NCI-H1436 treated with DMSO at 0.1 percent for 48 hours (cell line): ENCODE measurements at regions not wholly inside any gene's neighbourhood (a gene's known extent, or its start where the extent isn't known, plus 50 kb on each side); places are given as distances from the start of the nearest gene placed in this dataset.

Source experiments
- DNase-seq: peaks from one replicate; lab custom pipeline; 2025; lab: John Stamatoyannopoulos, UW

DNA sequence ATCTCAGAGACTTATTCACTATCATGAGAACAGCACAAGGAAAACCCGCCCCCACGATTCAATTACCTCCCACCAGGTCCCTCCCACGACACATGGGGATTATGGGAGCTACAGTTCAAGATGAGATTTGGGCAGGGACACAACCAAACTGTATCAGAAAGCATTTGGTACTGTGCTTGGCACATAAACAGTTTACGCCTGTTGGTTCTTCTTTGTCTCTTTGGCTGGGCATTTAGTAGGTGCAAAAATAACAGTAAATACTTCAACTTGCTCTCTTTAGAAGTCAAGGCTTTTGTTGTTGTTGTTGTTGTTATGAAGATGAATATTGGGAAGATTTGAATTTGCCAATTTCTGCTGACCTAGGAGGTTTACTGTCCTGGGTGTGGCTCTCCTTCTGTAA, 175.4 kb upstream of the IGSF21 start:
- DNase-seq, result no peak

DNA sequence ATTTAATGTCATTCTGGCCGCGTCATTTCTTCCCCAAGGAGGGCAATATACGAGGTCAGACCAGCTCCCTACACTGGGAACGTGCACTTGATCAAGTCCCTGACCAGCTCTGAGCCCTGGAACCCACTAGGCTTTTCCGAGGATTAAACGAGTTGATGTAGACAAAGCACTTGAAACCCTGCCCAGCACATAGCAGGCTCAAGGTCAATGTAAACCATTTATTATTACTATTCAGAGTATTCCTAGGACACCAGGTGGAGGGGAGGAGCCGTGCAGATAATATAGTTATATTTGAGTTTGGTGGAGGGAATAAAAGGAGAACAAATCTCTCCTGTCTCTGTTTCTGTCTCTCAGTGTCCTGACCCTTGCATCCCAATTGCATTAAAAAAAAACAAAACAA, 174.1 kb upstream of the IGSF21 start:
- no peak for DNase-seq

DNA sequence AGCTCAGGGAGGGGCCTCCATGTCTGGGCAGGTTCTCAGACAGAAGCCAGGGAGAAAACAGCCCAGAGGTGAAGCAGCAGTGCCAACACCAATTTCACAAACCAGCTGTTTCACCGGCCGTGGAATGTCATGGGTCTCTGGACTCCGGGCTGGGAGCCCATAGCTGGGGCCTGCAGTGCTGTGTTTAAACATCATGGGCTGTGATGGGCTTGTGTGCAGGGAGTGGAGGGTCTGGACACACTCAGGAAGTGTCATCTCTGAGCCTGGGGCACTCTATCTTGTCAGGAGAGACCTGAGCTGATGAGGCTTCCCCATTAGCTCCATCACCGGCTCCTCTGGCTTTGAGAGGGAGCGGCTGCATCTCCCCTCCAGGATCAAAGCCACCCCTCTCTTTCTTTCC, 173.6 kb upstream of the IGSF21 start:
- no peak for DNase-seq

DNA sequence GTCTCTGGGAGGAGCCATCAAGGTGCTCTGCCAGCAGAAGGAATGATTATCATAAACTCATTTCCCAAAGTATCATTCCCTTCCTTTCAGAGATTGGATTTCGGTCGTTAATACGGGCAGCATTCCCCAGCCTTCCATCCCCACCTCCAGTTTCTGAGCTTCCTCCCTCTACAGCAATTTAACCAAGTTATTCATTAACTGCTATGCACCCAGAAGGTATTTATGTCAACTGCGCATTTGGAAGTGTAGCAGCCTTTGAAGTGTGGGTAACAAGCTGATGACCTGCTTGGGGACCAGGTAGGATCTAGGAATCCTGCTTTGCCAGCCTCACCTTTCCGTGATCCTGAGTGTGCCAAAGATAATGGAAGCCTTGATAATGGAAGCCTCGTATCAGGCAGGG, 172.4 kb upstream of the IGSF21 start:
- DNase-seq, result no peak

DNA sequence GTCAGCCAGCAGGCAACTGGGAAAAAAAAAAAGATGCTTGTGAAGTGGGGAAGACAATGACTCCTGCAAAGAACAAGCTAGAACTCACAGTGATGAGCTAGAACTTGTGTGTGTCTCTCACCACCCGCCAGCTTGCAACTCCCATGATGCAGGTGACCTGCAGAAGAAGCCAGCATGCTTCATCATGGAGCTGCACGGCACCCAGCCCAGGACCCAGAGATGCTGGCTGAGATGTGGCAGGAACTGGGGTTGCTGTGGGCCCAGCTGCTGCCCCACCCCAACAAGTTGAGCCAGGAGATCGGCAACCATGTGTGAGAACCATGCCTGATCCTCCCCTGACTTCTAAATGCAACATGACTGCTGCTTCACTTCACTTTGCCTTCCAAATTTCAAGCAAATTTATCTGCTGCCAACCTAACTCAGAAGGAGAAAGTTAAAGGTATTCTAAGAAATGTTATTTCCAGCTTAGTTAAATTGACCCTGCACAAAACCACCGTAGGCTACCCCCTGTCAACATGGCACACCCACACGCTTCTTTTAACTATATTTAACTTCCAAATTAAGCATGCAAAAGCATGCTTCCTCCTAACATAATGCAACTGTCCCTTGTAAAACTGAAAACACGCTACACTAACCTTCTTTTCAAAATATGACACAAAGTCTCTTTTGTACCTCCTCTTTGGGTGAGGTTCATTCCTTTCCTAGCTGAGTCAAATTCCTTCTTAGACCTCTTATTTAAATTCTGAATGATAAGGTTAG, 166.0 kb upstream of the IGSF21 start:
- no peak for DNase-seq

DNA sequence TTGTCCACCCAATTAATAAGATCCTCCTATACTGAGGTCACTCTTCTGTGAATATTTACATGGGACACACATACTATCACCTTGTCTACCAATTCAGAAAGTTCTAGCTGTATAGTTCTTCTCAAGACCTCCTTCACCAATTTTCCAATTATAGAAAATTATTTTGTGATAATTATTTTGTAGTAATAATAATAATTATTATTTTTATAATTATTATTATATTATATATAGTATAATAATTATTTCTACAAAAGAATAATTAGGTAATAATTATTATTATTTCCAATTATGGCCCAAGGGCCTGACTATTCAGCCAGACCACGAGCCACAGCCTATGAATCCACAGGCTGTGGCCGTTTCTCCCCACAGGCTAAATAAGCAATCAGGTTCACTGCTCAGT, 164.1 kb upstream of the IGSF21 start:
- DNase-seq, result no peak

DNA sequence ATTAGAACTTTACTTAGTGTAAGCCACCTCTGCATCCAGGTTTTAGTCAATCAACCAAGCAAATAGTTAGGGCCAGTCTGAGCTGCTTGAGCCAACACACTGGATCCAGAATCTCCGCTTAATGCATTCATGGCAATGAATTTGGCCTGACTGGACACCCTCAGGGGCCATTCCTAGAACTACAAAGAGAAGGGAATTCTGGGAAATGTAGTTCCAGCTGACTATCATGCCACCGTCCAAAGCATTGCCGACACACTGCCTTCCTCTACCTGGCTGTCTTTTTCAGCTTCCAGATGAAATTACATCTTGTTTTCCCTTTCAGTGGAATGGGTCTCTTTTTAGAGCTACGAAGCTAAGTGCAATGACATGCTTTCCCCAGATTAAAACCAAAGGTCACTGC, 163.0 kb upstream of the IGSF21 start:
- no peak for DNase-seq

DNA sequence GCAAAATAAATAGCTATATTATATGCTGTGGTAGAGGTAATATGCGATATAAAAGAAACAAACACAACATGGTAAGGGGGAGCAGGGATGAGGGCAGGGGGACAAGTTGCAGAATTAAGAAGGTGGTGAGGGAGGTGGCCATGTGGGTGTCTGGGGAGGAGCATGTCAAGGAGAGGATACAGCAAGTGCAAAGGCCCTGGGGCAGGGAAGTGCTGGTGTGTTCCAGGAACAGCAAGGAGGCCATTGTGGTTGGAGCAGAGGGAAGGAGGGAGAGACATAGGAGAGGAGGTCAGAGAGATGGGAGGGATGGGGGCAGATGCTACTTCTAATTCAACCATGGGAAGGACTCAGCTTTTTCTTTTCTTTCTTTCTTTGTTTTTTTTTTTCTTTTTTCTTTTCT, 161.2 kb upstream of the IGSF21 start:
- DNase-seq, result no peak

DNA sequence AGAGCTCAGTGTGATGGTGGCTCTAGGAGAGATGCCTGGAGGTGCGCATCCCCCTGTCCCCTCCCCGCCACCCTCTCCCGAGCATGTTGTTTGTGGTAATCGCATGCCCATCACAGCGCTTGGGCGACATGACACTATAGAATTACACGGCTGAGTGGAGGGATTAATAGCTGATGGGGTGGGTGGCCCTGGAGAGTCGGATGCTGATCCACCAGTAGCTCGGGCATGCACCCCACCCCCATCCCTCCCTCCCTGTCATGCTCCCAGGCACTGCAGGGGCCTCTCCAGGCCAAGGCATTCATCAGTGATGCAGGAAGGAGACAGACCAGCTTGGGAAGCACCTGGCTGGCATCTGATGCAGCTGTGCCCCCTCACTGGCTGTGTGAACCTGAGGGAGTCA, 159.0 kb upstream of the IGSF21 start:
- no peak for DNase-seq

DNA sequence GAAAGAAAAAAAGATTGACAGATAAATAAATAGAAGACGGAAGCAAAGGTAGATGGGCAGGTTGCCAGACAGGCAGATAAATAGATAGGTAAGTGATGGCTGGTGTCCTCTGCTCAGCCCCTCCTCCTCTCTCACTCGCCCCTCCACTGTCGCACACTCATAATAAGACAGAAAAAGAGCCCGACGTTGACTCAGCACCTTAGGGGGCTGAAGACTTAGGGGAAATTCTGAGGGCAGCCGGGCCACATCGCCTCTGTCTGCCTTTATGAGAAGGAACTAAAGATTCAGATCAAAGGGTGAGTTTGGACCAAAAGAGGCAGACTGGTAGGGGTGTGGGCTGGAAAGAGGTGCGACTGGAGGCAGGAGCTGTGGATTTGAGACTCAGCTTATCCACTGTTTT, 158.1 kb upstream of the IGSF21 start:
- no peak for DNase-seq

DNA sequence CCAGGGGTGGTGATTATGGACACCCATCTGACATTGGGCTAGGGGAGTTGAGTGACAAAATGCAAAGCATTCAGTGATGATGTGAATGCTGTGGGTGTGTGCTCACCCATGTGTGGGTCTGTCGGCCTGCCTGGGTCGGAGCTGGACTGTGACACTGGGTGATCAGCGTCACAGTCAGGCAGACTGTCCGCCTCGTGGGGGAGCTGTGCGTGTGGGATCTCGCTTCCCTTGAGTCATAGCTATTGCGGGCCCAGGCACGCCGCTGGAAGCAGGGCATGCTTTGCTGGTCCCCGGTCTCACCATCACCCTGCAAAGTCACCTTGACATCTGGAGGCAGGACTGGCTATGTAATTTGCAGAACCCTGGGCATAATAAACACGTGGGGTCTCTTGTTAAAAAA, 156.9 kb upstream of the IGSF21 start:
- no peak for DNase-seq

DNA sequence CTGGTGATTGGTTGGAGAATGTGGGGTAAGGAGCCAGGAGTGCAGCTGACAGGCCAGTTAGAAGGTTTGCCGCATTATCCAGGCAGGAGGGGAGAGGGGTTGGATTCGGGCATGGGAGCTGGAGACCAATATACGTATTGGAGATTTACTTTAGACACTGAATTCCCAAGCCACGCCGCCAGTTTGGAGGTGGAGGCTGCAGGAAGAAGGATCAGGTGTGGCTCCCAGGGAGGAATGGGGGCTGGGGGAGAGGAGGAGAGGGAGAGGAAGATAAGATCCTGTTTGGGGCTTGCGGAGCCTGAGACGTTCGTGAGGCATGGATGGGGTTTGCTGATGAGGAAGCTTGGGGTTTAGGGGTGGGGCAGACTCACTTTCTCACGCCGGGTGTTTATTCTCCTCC, 155.1 kb upstream of the IGSF21 start:
- DNase-seq, result no peak

DNA sequence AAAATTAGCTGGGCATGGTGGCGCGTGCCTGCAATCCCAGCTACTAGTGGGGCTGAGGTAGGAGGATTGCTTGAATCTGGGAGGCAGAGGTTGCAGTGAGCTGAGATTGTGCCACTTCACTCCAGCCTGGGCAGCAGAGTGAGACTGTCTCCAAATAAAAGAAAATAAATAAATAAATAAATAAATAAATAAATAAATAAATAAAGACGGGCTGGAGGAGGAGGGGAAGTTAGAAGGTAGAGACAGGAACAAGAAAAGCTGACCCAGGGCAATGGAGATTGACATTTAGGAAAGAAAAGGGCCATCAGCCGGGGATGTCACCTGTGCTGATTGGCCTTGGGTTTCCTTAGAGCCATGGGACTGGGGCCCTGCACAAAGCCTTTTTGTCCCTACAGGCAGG, 153.7 kb upstream of the IGSF21 start:
- no peak for DNase-seq

DNA sequence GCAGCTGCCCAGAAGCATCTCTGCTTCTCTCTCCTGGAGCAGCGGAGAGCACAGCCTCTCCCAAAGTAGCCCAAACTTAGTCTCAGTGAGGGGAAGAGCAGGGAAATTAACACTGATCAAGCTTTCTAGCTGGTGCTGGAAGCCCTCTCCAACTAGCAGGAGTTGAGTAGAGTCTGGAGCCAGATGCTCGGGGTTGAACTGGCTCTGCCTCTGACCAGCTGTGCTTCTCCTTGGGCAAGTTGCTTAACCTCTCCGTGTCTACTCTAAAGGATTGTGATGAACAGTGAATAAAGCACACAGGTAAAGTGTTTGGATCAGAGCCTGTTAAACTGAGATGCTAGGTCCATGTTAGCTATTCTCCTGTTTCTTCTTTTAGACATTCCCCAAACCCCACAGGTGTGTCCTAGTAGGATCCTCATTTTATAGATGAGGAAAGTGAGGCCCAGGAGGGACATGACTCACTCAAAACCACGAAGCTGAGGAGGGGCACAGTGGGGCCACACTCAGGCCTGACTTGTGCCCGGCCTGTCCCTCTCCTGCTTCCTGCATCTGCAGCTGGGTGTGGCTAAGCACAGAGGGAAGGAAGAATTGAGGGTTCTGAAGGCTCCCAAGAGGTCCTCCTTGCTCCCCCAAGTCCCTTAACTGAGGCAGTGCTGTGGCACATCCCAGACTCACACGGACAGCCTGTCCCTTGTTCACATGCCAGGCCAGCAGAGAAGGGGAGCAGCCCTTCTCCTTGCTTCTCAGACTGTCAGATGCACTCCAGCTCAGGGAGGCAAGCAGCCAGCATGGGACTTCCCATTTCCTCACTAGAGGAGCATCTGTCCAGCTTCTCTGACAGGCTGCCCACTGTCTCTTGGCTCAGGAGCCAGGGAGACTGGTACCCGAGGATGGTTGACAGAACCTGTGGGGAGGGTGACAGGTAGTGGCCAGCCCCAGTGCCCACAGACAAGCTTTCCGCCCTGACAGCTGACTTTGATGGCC, 152.0 kb upstream of the IGSF21 start:
- DNase-seq, result no peak

DNA sequence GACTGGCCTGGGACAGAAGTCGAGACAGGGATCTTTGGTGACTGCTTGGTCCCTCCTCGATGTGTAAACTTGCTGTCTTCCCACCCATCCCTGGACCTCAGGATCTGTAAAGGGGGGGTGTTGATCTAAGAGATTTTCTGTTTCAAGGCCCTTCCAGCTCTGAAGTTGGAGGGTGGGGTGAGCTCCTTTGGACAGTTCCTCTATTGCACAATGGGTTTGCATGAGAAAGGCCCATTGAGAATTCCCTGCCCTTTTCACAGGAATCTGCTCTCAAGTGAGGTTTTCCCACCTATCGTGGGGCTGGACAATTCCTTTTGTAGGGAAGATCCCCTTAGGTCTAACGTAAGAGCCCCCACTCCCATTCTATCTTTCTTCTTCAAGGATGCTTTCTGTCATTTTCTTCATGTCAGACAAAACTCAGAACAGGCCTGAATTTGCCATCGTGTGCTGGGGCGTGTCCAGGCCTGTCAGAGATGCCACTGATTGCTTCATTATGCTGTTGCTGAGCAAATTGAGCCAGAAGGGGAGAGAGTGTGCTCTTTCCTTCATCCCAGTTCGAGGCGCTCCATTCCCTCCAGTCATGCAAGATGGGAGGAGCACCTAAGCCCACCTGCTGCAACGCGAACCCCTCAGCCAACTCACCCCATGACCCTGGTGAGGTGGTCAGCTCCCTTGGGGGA, 149.9 kb upstream of the IGSF21 start:
- no peak for DNase-seq

DNA sequence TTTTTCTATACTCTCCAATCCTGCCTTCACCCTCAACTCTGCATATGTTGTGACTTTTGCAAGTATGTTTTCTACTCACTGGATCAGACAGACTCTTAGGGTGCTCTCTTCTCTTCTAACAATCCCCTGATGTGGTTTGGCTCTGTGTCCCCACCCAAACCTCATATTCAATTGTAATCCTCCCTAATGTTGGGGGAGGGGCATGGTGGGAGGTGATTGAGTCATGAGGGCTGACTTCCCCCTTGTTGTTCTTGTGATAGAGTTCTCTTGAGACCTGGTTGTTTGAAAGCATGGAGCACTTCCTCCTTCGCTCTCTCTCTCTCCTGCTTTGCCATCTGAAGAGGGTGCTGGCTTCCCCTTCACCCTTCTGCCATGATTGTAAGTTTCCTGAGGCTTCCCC, 148.9 kb upstream of the IGSF21 start:
- DNase-seq, result no peak

DNA sequence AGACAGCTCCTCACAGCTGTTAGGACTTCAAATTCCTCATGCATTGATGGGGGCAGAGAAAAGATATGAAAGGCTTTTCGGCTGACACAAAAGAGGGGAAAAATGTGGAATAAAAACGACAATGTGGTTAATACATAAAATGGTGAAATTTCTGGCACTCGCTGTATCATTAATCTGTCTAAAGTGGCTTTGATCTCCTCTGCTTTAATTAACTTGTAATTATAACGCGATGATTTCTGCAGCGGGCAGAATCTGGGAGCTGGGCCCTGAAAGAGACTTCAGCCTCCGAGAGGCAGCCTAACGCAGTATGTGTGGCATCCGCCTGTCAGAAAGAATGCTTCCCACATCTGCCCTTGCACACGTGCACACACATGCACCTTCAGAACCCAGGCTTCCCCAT, 144.1 kb upstream of the IGSF21 start:
- no peak for DNase-seq

DNA sequence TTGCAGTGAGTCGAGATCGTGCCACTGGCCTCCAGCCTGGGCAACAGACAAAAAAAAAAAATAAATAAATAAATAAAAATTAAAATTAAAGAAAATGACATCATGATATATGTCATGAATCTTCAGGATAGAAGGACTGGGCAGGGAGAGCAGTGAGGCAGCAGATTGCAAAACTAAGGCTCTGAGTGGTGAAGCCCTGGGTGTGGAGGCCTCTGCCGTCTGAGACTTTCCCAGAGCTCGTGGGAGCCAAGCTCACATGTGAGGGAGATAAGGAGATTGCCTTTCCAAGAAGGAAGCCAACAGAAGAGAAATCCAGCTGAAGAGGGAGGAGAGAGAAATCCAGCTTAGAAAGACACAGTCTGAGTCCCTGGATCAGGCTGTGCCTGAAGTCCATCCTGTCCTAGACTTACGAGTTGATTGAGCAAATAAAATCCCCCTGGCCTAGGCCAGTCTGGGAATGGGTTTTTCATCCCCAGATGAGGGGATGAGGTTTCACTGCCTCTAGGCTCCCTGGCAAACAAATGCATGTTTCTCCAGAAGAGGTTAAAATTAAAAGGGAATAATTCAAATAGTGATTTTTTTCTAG, 142.0 kb upstream of the IGSF21 start:
- DNase-seq, result no peak

DNA sequence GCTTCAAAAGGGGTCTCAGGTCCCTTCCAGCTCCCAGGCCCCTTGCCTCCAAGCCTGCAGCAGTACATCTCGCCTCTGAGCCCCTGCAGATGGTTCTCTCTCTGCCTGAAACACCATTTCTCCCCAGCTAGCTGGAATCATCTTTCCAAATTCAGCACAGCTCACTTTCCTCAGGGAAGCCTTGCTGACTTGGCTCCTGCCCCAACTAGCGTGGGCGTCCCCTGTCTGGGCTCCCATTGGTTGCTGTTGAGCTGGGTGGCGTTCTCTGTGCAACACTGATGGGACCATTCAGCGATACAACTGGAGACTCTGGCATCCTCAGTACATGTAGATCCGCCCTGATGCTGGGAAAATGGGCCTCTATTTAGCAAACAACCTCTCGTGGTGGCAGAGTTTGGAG, 141.3 kb upstream of the IGSF21 start:
- no peak for DNase-seq

DNA sequence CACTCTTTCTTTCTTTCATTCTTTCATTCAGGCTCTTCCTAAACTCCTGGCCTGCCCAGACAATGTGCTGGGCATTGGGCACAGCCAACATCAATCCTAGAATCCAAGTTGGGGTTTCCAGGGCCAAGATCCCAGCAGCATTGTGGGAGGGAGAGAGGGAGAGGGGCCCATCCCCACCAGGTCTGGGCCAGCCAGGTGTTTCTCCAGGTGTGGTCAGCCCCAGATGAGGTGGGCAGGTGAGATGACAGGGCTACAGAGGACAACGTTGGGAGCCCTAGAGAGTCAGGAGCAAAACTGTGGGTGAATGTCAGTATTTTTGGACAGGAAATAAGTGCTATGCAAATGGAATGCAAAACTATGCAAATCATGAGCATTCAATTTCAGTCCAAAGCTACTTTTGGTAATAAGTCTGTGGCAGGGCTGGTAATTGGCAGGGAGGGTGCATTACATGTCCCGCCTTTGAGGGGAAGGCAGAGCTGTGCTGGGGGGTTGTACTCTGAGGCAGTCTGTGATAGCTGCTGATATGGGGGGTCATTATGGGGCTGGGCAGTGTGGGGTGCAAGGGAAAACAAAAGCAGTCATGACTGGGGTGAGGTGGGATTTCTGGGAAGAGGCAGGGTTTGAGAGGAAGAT, 139.9 kb upstream of the IGSF21 start:
- no peak for DNase-seq

DNA sequence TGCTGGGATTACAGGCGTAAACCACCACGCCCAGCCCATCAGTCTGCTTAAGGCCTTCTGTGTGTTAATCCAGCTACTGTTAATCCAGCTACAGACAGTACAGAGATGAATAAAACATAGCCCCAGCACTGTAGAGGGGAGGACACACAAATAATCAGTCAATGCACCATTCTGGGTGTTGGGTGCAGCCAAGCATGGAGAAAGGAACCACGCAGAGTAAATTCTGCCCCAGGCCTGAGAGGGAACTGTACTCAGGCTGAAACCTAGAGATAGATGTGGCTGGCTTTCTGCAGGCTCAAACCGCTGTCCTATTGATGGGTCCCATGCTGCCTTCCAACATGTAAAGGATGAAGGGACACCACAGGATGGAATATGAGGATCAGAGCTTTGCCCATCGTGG, 136.8 kb upstream of the IGSF21 start:
- DNase-seq, result no peak

DNA sequence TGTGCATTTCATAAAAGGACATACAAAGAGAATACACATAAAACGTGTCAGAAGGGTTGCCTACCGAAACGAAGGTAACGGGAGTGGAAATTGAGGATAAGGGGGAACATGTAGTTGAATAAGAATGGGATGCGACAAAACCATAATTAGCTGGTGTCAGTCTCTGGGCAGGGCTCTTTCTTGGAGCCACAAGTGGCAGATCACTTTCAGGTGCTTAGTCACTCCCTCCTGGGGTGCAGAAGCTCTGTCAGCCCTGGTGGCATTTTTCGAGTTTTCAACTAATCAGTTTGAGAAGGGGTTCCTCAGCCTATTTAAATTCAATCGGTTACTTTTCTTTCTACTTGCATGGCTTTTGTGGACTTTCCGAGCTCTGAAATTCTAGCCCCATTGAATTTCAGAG, 133.9 kb upstream of the IGSF21 start:
- DNase-seq, result no peak
